ENCODE measurements at regions not wholly inside any gene's neighbourhood (a gene's known extent, or its start where the extent isn't known, plus 50 kb on each side); places are given as distances from the start of the nearest gene placed in this dataset.

DNA sequence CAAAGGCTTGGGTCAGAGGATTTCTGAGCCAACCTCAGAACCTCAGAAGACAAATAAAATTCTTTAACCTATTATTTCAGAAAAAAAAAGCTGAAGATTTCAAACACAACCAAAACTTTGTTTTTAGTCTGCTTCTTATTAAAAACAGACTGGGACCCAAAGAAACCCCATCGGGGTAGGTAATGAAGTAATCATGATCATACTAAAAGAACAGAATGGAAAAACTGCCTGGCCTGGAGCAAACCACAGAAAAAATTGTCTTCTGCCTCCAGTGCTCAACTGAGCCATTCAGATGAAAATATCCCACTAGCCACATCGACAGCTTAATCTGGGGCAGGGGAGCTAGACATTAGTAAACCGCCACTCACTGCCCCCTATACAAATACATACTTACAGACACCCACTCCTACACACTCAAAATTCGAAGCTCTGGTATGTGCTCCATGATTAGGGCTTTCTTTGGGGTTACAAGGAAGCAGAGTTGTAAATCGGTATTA is 76.5 kb downstream of the SDC1 start:
- H2AFZ ChIP-seq (ENCODE audit: insufficient read depth, low read depth, low read length, poor library complexity, severe bottlenecking) = no peak overlapping the region
- no peaks in the 10 kb centered on the region for H4K20me1 ChIP-seq (ENCODE audit: control insufficient read depth, insufficient read depth, low read length, poor library complexity, severe bottlenecking)
- H3K27ac ChIP-seq (ENCODE audit: low read length in 2 of 2) = no peak overlapping the region
- H3K9me3 ChIP-seq (ENCODE audit: control extremely low read depth in 1 of 3, control insufficient read depth in 2 of 3, insufficient read depth in 1 of 3, low read length in 2 of 3) = peaks cover 0 to 3% (median 0%) of the 10 kb centered on the region in 3 donors
- H3K4me1 Mint-ChIP-seq = peaks cover 2% of the 10 kb centered on the region
- no peaks in the 10 kb centered on the region for H3K9me3 Mint-ChIP-seq (ENCODE audit: insufficient read depth)
- ChIA-PET CTCF (no interaction called here), POLR2A (no interaction called here)
- peaks cover 42% of the 10 kb centered on the region for H3K27me3 Mint-ChIP-seq
- WGBS (ENCODE audit: insufficient coverage) = 90% methylated on average over 2 of the region's 5 CpGs
- H3K4me2 ChIP-seq (replicated peaks; ENCODE audit: low read depth, low read length, poor library complexity, severe bottlenecking) = no peak overlapping the region
- no peaks in the 10 kb centered on the region for H3K4me1 ChIP-seq (ENCODE audit: control insufficient read depth in 2 of 2, insufficient read depth in 2 of 2, low read length in 2 of 2)
- H3K4me3 ChIP-seq (ENCODE audit: control extremely low read depth in 1 of 5, extremely low read depth in 1 of 5, insufficient read depth in 1 of 5, low read depth in 2 of 5, low read length in 4 of 5) = no peak overlapping the region
- intact Hi-C loops (cut with micrococcal nuclease) = no loop called here
- TF ChIP-seq, protein P1, sequence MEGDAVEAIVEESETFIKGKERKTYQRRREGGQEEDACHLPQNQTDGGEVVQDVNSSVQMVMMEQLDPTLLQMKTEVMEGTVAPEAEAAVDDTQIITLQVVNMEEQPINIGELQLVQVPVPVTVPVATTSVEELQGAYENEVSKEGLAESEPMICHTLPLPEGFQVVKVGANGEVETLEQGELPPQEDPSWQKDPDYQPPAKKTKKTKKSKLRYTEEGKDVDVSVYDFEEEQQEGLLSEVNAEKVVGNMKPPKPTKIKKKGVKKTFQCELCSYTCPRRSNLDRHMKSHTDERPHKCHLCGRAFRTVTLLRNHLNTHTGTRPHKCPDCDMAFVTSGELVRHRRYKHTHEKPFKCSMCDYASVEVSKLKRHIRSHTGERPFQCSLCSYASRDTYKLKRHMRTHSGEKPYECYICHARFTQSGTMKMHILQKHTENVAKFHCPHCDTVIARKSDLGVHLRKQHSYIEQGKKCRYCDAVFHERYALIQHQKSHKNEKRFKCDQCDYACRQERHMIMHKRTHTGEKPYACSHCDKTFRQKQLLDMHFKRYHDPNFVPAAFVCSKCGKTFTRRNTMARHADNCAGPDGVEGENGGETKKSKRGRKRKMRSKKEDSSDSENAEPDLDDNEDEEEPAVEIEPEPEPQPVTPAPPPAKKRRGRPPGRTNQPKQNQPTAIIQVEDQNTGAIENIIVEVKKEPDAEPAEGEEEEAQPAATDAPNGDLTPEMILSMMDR (IDR thresholded peaks at IDR 0.05) = no peak
- no peak for TF ChIP-seq EZH2 (IDR thresholded peaks at IDR 0.05; ENCODE audit: borderline replicate concordance, insufficient read depth, low read depth, low read length, poor library complexity, severe bottlenecking)
- H3K4me3 Mint-ChIP-seq = no peak overlapping the region
- H3K27me3 ChIP-seq (replicated peaks in 1 of 4; ENCODE audit: control extremely low read depth in 1 of 4, control insufficient read depth in 3 of 4, insufficient read depth in 4 of 4, low read length in 3 of 4) = peaks cover 0 to 8% (median 0%) of the 10 kb centered on the region in 4 experiments
- DNase-seq (no peak), ATAC-seq (ENCODE audit: low read depth) (no peak)
- no peaks in the 10 kb centered on the region for H3K79me2 ChIP-seq (ENCODE audit: control insufficient read depth, insufficient read depth, low read length)
- no peaks in the 10 kb centered on the region for H3K36me3 ChIP-seq (replicated peaks in 1 of 2; ENCODE audit: control extremely low read depth in 1 of 2, control insufficient read depth in 1 of 2, extremely low read depth in 1 of 2, insufficient read depth in 2 of 2, low read length in 1 of 2)
- H3K27ac Mint-ChIP-seq = no peak overlapping the region
- H3K9ac ChIP-seq (ENCODE audit: low read length) = no peak overlapping the region

GRCh38 chr2:20147351-20147750 is 77.6 kb downstream of the SDC1 start:
- H3K27ac Mint-ChIP-seq = no peak overlapping the region
- Histone ChIP-seq H3K4me3 (ENCODE audit: control extremely low read depth in 1 of 5, extremely low read depth in 1 of 5, insufficient read depth in 1 of 5, low read depth in 2 of 5, low read length in 4 of 5) (no peak overlapping the region), H3K9me3 (ENCODE audit: control extremely low read depth in 1 of 3, control insufficient read depth in 2 of 3, insufficient read depth in 1 of 3, low read length in 2 of 3) (peaks cover 0 to 3% (median 0%) of the 10 kb centered on the region in 3 donors), H3K27ac (ENCODE audit: low read length in 2 of 2) (no peak overlapping the region), H3K9ac (ENCODE audit: low read length) (no peak overlapping the region), H3K4me2 (replicated peaks; ENCODE audit: low read depth, low read length, poor library complexity, severe bottlenecking) (no peak overlapping the region), H3K4me1 (ENCODE audit: control insufficient read depth in 2 of 2, insufficient read depth in 2 of 2, low read length in 2 of 2) (no peaks in the 10 kb centered on the region), H4K20me1 (ENCODE audit: control insufficient read depth, insufficient read depth, low read length, poor library complexity, severe bottlenecking) (no peaks in the 10 kb centered on the region), H3K27me3 (replicated peaks in 1 of 4; ENCODE audit: control extremely low read depth in 1 of 4, control insufficient read depth in 3 of 4, insufficient read depth in 4 of 4, low read length in 3 of 4) (peaks cover 0 to 5% (median 0%) of the 10 kb centered on the region in 4 experiments), H3K36me3 (replicated peaks in 1 of 2; ENCODE audit: control extremely low read depth in 1 of 2, control insufficient read depth in 1 of 2, extremely low read depth in 1 of 2, insufficient read depth in 2 of 2, low read length in 1 of 2) (no peaks in the 10 kb centered on the region), H2AFZ (ENCODE audit: insufficient read depth, low read depth, low read length, poor library complexity, severe bottlenecking) (no peak overlapping the region), H3K79me2 (ENCODE audit: control insufficient read depth, insufficient read depth, low read length) (no peaks in the 10 kb centered on the region)
- POLR2A ChIA-PET = no interaction called here
- peaks cover 41% of the 10 kb centered on the region for H3K27me3 Mint-ChIP-seq
- H3K4me1 Mint-ChIP-seq = peaks cover 2% of the 10 kb centered on the region
- no peak for TF ChIP-seq EZH2 (IDR thresholded peaks at IDR 0.05; ENCODE audit: borderline replicate concordance, insufficient read depth, low read depth, low read length, poor library complexity, severe bottlenecking)
- TF ChIP-seq, protein P1 (IDR thresholded peaks at IDR 0.05) = no peak
- DNase-seq (no peak), ATAC-seq (ENCODE audit: low read depth) (no peak)
- WGBS (ENCODE audit: insufficient coverage) = 100% methylated on average over 1 of the region's 3 CpGs
- no peaks in the 10 kb centered on the region for H3K9me3 Mint-ChIP-seq (ENCODE audit: insufficient read depth)
- CTCF ChIA-PET = no interaction called here
- H3K4me3 Mint-ChIP-seq = no peak overlapping the region
- intact Hi-C loops (cut with micrococcal nuclease) = no loop called here

All from B cell (primary cell).